NB4 (cell line): ENCODE measurements at regions not wholly inside any gene's neighbourhood (a gene's known extent, or its start where the extent isn't known, plus 50 kb on each side); places are given as distances from the start of the nearest gene placed in this dataset.
"Not testable (repeated sequence)": the region's sequence is repeated elsewhere in the genome, so short reads cannot be mapped to it uniquely, and the experiment has no call there.

Experiments
- MYC ChIP-seq: IDR thresholded peaks from 2 replicates; pipeline ENCODE4 v1.6.1; 2011; ENCODE audit warnings: low read depth, low read length
- POLR2A ChIP-seq: IDR thresholded peaks from 2 replicates; pipeline ENCODE4 v1.6.1; 2011; ENCODE audit warnings: mild to moderate bottlenecking; ENCODE audit not compliant: insufficient read length; ENCODE audit errors: extremely low read depth
- TF ChIP-seq, protein P1 (sequence below): IDR thresholded peaks from one replicate; pipeline ENCODE4 v1.5.1; 2012; ENCODE audit warnings: low read depth, low read length
- TF ChIP-seq, protein P2 (sequence below): IDR thresholded peaks from 2 replicates; pipeline ENCODE4 v1.6.1; 2011; ENCODE audit warnings: low read depth, low read length

DNA sequence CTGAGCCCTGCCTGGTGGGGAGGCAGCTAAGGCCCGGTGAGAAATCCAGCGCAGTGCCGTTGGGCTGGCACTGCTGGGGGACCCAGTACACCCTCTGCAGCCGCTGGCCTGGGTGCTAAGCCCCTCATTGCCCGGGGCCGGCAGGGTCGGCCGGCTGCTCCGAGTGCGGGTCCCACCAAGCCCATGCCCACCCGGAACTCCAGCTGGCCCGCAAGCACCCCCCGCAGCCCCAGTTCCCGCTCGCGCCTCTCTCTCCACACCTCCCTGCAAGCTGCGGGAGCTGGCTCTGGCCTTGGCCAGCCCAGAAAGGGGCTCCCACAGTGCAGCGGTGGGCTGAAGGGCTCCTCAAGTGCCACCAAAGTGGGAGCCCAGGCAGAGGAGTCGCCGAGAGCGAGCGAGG lies 225.1 kb upstream of the ANKH start:
- not testable (repeated sequence) for TF ChIP-seq POLR2A, MYC
- TF ChIP-seq, protein P1, sequence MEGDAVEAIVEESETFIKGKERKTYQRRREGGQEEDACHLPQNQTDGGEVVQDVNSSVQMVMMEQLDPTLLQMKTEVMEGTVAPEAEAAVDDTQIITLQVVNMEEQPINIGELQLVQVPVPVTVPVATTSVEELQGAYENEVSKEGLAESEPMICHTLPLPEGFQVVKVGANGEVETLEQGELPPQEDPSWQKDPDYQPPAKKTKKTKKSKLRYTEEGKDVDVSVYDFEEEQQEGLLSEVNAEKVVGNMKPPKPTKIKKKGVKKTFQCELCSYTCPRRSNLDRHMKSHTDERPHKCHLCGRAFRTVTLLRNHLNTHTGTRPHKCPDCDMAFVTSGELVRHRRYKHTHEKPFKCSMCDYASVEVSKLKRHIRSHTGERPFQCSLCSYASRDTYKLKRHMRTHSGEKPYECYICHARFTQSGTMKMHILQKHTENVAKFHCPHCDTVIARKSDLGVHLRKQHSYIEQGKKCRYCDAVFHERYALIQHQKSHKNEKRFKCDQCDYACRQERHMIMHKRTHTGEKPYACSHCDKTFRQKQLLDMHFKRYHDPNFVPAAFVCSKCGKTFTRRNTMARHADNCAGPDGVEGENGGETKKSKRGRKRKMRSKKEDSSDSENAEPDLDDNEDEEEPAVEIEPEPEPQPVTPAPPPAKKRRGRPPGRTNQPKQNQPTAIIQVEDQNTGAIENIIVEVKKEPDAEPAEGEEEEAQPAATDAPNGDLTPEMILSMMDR = not testable (repeated sequence)
- TF ChIP-seq, protein P2, sequence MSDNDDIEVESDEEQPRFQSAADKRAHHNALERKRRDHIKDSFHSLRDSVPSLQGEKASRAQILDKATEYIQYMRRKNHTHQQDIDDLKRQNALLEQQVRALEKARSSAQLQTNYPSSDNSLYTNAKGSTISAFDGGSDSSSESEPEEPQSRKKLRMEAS = not testable (repeated sequence)
